IPS DF 6.9 (cell line): ENCODE measurements at regions not wholly inside any gene's neighbourhood (a gene's known extent, or its start where the extent isn't known, plus 50 kb on each side); places are given as distances from the start of the nearest gene placed in this dataset.
"Not testable (repeated sequence)": the region's sequence is repeated elsewhere in the genome, so short reads cannot be mapped to it uniquely, and the experiment has no call there.

ENCODE experiments used
- DNase-seq: peaks from one replicate; pipeline ENCODE4 v3.0.0-alpha.2; 2013; ENCODE audit warnings: low read depth, low spot score
- H3K27ac ChIP-seq: one replicate; pipeline ENCODE4 v1.5.1; 2013; ENCODE audit warnings: low read length, control low read depth
- H3K27me3 ChIP-seq: 2 replicates; pipeline ENCODE4 v1.6.1; 2013; ENCODE audit warnings: mild to moderate bottlenecking, low read length; ENCODE audit not compliant: control insufficient read depth, insufficient read depth
- H3K36me3 ChIP-seq: 2 replicates; pipeline ENCODE4 v1.6.1; 2013; ENCODE audit warnings: low read length; ENCODE audit not compliant: control insufficient read depth, insufficient read depth
- H3K4me1 ChIP-seq: 2 replicates; pipeline ENCODE4 v1.6.1; 2013; ENCODE audit warnings: low read length; ENCODE audit not compliant: control insufficient read depth, insufficient read depth
- H3K4me3 ChIP-seq: 2 replicates; pipeline ENCODE4 v1.5.1; 2013; ENCODE audit warnings: mild to moderate bottlenecking, low read length
- H3K9me3 ChIP-seq: 2 replicates; pipeline ENCODE4 v1.6.1; 2013; ENCODE audit warnings: low read length, inconsistent platforms; ENCODE audit not compliant: control insufficient read depth, insufficient read depth
- WGBS: extraction: QIAGEN DNeasy Blood & Tissue Kit; methylation state at CpG from one replicate; pipeline ENCODE4 v1.1.7; 2013; ENCODE audit warnings: mixed read lengths, missing lambda C conversion rate; ENCODE audit not compliant: insufficient read length, insufficient coverage; 5-methylcytosine and 5-hydroxymethylcytosine counted together

DNA sequence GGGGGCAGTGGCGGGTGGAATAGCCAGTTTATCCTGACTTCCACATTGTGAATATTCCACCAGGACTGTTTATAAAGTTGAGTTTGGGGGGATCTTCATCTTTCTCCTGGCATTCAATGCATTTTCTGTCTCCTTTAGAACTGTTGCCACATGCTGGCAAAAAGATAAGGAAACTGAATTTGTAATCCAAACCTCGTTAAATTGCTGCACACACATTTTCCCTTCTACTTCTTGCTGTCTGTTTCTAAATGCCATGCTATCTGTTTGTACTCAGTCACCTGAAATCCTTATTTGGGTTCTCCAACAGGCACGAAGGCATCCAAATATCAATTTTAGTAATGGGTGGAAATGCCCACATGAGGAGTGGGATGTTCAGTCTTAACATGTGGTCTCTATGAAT, 180.2 kb upstream of the CCN2 start:
- no peaks in the 10 kb centered on the region for H3K36me3 ChIP-seq
- DNase-seq: no peak
- H3K4me3 ChIP-seq: no peak overlapping the region
- no peaks in the 10 kb centered on the region for H3K27me3 ChIP-seq
- WGBS: no CpG with 5 or more reads among the region's 3 CpGs
- no peak overlapping the region for H3K27ac ChIP-seq
- no peaks in the 10 kb centered on the region for H3K9me3 ChIP-seq
- peaks cover 6% of the 10 kb centered on the region; the same call in 1 of the 2 replicates for H3K4me1 ChIP-seq

DNA sequence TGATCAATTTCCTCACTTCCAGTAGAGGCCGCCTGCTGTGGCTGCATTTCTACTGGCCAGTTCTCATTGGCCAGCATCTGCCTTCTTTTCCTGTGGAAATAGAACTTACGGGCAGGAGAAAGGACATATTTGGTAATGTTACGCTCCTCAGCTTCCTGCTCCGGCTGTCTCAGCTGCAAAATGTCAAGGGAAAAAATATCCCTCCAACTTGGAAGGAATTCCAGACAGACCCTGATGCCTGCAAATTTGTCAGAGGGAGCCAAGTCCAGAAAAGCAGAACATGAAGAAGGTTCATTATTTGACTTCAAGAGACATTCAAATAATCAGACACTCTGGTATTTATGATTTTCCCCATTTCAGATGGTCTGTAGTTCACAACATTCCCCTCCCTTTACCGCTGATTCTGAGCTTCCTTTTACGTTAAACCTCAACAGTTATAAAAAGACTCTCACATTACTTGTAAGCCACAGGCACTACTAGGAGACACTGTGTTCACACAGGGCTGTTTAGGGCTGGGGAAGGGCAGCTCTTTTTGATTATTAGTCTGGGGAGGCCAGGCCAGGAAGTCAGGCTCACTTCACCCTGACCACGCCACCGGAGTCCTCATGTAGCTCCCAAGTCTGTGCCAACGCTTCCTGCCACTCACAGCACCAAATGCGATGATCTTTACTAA, 179.6 kb upstream of the CCN2 start:
- H3K27ac ChIP-seq: no peak overlapping the region

DNA sequence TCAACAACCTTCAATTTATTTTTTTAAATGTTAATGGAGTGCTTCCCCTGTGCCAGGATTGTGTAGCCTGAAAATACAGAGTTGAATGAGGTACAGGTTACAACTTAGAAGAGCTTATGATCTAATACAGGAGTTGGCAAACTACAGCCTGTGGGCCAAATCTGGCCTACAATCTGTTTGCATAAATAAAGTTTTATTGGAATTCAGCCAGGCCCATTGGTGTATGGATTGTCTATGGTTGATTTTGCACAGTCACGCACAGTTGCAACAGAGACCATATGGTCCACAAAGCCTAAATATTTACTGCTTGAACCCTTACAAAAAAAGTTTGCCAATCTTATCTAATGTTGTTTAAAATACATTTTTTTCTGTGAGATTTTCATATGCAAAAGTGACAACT, 177.3 kb upstream of the CCN2 start:
- Histone ChIP-seq H3K27me3 (no peaks in the 10 kb centered on the region), H3K4me1 (peaks cover 6% of the 10 kb centered on the region; the same call in 1 of the 2 replicates), H3K36me3 (no peaks in the 10 kb centered on the region), H3K9me3 (no peaks in the 10 kb centered on the region), H3K27ac (no peak overlapping the region), H3K4me3 (no peak overlapping the region)
- DNase-seq: no peak
- no CpG with 5 or more reads among the region's 1 CpG for WGBS

More for the DNA sequence above, 179.6 kb upstream of the CCN2 start:
- Histone ChIP-seq H3K36me3 (no peaks in the 10 kb centered on the region), H3K4me3 (no peak overlapping the region), H3K4me1 (peaks cover 6% of the 10 kb centered on the region; the same call in 1 of the 2 replicates), H3K27me3 (no peaks in the 10 kb centered on the region), H3K9me3 (no peaks in the 10 kb centered on the region)
- WGBS: no CpG with 5 or more reads among the region's 10 CpGs
- no peak for DNase-seq

DNA sequence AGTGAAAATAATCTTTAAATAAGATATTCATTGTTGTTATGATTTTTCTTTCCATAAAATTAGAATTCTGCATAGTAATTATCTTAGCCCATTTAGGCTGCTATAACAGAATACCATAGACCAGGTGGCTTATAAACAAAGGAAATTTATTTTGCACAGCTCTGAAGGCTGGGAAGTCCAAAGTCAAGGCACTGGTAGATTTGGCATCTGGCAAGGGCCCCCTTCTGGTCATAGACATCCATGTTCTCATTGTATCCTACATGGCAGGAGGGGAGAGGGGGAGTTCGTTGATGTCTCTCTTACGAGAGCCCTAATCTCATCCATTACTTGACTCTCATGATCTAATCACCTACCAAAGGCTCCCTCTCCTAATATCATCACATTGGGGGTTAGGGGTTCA, 175.0 kb upstream of the CCN2 start:
- H3K9me3 ChIP-seq: no peaks in the 10 kb centered on the region
- no peaks in the 10 kb centered on the region for H3K4me1 ChIP-seq
- WGBS: no CpG with 5 or more reads among the region's 2 CpGs
- H3K4me3 ChIP-seq: no peak overlapping the region
- no peaks in the 10 kb centered on the region for H3K27me3 ChIP-seq
- DNase-seq: no peak
- no peaks in the 10 kb centered on the region for H3K36me3 ChIP-seq
- no peak overlapping the region for H3K27ac ChIP-seq

DNA sequence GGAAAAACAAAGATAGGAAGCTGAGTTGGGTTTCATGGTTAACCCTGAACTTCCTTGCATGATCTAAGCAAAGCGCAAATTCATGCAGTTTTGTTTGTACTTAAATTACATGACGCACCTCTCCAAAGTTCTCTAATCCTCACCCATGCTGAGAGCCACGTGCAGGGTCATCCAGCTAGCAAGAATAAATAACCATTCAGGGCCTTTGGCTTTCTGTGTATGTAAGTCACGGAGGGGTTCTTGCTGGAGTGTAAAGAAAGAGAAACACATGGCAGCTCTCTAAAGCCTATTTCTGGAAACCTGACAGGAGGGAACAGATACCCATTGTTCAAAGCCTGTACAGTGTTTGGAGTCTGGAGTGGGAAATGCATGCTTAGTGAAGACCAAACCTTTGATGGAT, 171.7 kb upstream of the CCN2 start:
- no peak for DNase-seq

DNA sequence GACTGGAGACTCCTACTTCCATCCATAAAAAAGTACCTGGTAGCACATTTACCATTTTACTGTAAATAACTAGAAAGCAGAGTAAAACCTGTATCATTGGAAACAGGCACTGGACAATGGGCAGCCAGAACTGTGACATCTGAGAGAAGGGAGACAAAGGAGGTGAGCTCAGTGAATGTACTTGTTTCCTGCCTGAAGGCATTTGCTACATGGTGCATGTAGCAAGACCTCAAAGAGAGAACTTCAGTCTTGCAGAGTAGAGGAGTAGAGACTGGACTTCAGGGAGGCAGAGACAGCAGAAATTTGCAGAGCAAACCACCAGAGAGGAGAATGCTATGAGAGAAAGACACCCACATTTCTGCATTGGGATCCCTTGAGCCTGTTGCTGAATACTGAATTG, 171.0 kb upstream of the CCN2 start:
- Histone ChIP-seq H3K4me3 (no peak overlapping the region), H3K36me3 (no peaks in the 10 kb centered on the region), H3K27me3 (no peaks in the 10 kb centered on the region), H3K9me3 (no peaks in the 10 kb centered on the region), H3K4me1 (no peaks in the 10 kb centered on the region), H3K27ac (no peak overlapping the region)
- no peak for DNase-seq

More for the DNA sequence above, 171.7 kb upstream of the CCN2 start:
- H3K27ac ChIP-seq: no peak overlapping the region
- no peak overlapping the region for H3K4me3 ChIP-seq
- no peaks in the 10 kb centered on the region for H3K9me3 ChIP-seq
- H3K4me1 ChIP-seq: no peaks in the 10 kb centered on the region
- H3K27me3 ChIP-seq: no peaks in the 10 kb centered on the region
- WGBS: no CpG with 5 or more reads among the region's 4 CpGs
- no peaks in the 10 kb centered on the region for H3K36me3 ChIP-seq

DNA sequence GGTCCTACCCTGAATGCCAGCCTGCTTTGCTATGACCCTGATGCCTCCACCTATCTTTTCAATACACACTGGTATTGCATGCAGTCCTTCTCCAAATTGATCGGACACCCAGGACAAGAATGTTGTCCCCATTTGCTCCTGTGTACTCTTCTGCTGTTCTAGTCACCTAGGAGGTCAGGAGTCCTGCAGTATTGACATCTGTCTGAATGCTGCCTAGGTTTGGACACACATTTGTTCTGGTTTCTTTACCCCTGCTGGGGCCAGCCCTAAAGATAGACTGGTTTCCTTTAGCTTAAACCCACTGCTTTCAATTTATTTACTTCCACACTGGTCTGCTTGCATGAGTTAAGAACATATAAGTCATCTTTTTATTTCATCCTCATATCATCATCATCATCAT, 167.0 kb upstream of the CCN2 start:
- H3K27me3 ChIP-seq: no peaks in the 10 kb centered on the region
- no peak overlapping the region for H3K4me3 ChIP-seq
- no peaks in the 10 kb centered on the region for H3K36me3 ChIP-seq
- H3K4me1 ChIP-seq: no peaks in the 10 kb centered on the region
- H3K27ac ChIP-seq: no peak overlapping the region
- no CpG with 5 or more reads among the region's 1 CpG for WGBS
- DNase-seq: no peak
- H3K9me3 ChIP-seq: no peaks in the 10 kb centered on the region

DNA sequence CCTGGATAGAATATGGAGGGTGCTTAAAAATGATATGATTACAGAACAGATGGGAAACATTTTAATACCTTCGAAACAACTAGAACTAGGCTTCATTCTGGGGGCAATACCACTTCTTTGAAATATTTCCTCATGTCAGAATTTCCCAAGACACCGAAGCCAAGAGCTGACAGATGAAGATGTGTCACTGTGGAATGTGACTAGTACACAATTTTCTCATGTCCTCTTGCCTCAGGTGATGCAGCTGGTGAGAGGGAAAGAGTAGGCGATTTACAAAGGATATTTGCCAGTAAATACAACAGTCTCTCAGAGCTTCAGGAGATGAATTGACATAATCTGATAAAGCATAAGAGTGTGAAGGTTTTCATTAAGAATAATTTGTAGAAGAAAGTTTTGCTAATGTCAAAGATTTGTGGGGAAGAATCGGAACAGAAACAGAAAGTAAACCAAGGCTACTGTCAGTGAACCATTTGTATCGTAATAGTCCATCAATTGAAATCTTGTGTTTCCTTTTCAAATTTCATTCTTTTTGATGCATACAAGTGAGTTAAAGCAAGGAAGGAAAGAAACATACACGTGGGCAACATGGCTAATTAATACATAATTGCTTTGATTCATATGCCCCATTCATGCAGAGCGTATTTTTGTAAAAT, 164.7 kb upstream of the CCN2 start:
- Histone ChIP-seq H3K9me3 (no peaks in the 10 kb centered on the region), H3K27me3 (no peaks in the 10 kb centered on the region), H3K4me1 (no peaks in the 10 kb centered on the region), H3K27ac (no peak overlapping the region), H3K4me3 (no peak overlapping the region), H3K36me3 (no peaks in the 10 kb centered on the region)
- no peak for DNase-seq
- no CpG with 5 or more reads among the region's 7 CpGs for WGBS

DNA sequence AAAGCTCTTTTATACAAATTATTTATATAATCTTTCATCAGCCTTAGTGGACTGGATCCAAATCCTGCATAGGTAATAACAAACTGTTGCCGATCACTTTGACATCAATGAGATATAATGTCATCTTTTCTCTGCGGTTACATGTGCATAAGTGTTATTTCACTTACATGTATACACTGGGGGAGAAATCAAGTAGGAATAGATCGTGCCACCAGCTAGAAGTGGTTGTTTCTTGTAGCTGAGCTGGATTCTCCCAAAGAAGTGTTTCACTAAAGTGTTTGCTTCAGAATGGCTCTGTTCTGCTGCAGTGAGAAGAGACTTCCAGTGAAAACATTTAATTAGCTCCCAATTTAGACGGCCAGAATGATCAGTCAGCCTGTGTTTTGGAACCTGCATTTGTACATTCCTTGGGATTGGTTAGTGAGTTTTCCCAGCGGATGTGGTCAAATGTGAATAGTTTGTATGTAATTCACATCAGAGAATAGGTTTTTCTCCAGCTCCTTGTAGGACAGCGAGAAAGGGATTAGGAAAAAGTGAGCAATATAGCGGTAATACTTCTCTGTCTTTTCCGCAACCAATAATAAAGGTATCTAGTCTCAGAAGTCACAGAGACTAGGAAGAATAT, 163.1 kb upstream of the CCN2 start:
- no CpG with 5 or more reads among the region's 8 CpGs for WGBS
- H3K27me3 ChIP-seq: no peaks in the 10 kb centered on the region
- H3K4me3 ChIP-seq: no peak overlapping the region

DNA sequence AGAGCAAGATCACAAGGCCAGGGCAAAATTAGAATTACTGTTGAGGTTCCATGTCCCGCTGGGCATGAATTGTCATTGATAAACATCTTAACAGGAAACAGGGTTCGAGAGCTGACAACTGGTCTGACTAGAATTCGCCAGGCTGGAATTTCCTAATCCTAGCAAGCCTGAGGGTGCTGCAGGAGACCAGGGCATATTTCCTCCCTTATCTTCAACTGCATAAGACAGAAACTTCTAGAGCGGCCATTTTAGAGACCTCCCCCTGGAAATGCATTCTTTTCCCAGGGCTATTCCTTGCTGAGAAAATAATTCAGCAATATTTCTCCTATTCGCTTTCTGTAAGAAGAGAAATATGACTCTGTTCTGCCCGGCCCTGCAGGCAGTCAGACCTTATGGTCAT, 158.6 kb upstream of the CCN2 start:
- not testable (repeated sequence) for H3K9me3 ChIP-seq, H3K27ac ChIP-seq, H3K27me3 ChIP-seq, H3K4me1 ChIP-seq, H3K36me3 ChIP-seq, DNase-seq, H3K4me3 ChIP-seq
- no CpG with 5 or more reads among the region's 6 CpGs for WGBS

More for the DNA sequence above, 163.1 kb upstream of the CCN2 start:
- no peaks in the 10 kb centered on the region for H3K36me3 ChIP-seq
- no peaks in the 10 kb centered on the region for H3K9me3 ChIP-seq
- no peak for DNase-seq
- H3K27ac ChIP-seq: no peak overlapping the region
- H3K4me1 ChIP-seq: no peaks in the 10 kb centered on the region
